Thoracic aorta (tissue), 2 donors: ENCODE measurements at regions not wholly inside any gene's neighbourhood (a gene's known extent, or its start where the extent isn't known, plus 50 kb on each side); places are given as distances from the start of the nearest gene placed in this dataset.

Source experiments
- ATAC-seq: fragments of 150-250 bp; one replicate; pipeline ENCODE4 v1.8.0; 2017; ENCODE audit warnings: low read depth; ENCODE audit not compliant: insufficient number of reproducible peaks, low FRiP score
- DNase-seq: peaks from one replicate; pipeline ENCODE4 v3.0.0-alpha.2; 2020; ENCODE audit warnings: low spot score
- H3K27ac ChIP-seq, 2 donors: fragments of 200-600 bp; sonication (generic); 1 replicate in 1 of 2; 2 replicates in 1 of 2; pipeline ENCODE4 v1.5.1; 2016; ENCODE audit warnings: mild to moderate bottlenecking in 2 of 2, moderate library complexity in 2 of 2
- H3K27me3 ChIP-seq: fragments of 200-600 bp; sonication (generic); replicated peaks from 2 replicates; pipeline ENCODE4 v1.6.0; 2016; ENCODE audit warnings: mild to moderate bottlenecking; ENCODE audit not compliant: insufficient read depth
- H3K36me3 ChIP-seq: fragments of 200-600 bp; sonication (generic); one replicate; pipeline ENCODE4 v1.5.1; 2016
- H3K4me1 ChIP-seq, 2 donors: fragments of 200-600 bp; sonication (generic); 1 replicate in 1 of 2; 2 replicates in 1 of 2; pipeline versions ENCODE4 v1.5.1 to v1.6.0; 2016; ENCODE audit warnings: low read depth in 2 of 2, mild to moderate bottlenecking in 1 of 2; ENCODE audit not compliant: control insufficient read depth in 1 of 2
- H3K4me3 ChIP-seq: fragments of 200-600 bp; sonication (generic); 2 replicates; pipeline ENCODE4 v1.5.1; 2016; ENCODE audit warnings: mild to moderate bottlenecking
- H3K9me3 ChIP-seq: fragments of 200-600 bp; sonication (generic); 2 replicates; pipeline ENCODE4 v1.5.1; 2016
- CTCF ChIP-seq: fragments of 200-600 bp; sonication (generic); IDR thresholded peaks from one replicate; pipeline ENCODE4 v1.5.1; 2019; ENCODE audit warnings: antibody characterized with exemption

DNA sequence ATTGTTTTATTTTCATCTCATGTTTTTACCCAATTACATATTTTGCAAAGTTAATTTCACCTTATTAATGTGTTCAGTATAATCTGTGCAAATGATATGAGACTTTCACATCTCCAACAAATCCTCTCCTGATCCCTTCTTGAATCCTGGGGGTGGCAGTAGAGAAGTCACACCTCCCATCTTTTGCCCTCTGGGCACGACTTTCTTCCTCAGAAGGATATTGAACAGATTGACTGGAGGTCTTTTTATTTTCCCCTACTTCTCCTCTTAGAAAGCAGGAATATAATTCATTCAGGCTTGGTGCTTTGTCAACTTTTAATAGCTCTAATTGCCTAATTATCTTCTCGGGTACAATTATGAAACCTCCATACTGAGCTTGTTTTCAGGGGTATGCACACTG is 1037.1 kb upstream of the NUDT12 start:
- H3K4me1 ChIP-seq, result no peaks in the 10 kb centered on the region
- no peak overlapping the region for H3K4me3 ChIP-seq
- no peak overlapping the region for H3K27ac ChIP-seq
- H3K27me3 ChIP-seq, result no peaks in the 10 kb centered on the region
- no peak for TF ChIP-seq CTCF
- H3K36me3 ChIP-seq, result no peaks in the 10 kb centered on the region
- no peak for ATAC-seq
- DNase-seq, result no peak
- no peaks in the 10 kb centered on the region for H3K9me3 ChIP-seq

GRCh38 chr5:104598285-104598684 is 1035.7 kb upstream of the NUDT12 start:
- no peak for TF ChIP-seq CTCF
- ATAC-seq (no peak), DNase-seq (no peak)
- H3K27ac ChIP-seq, result no peak overlapping the region
- no peaks in the 10 kb centered on the region for H3K9me3 ChIP-seq
- H3K27me3 ChIP-seq, result no peaks in the 10 kb centered on the region
- H3K36me3 ChIP-seq, result no peaks in the 10 kb centered on the region
- H3K4me3 ChIP-seq, result no peak overlapping the region
- H3K4me1 ChIP-seq, result no peaks in the 10 kb centered on the region

GRCh38 chr5:104594850-104595249 is 1032.3 kb upstream of the NUDT12 start:
- no peak for DNase-seq
- no peak overlapping the region for H3K4me3 ChIP-seq
- H3K27ac ChIP-seq, result no peak overlapping the region
- no peaks in the 10 kb centered on the region for H3K36me3 ChIP-seq
- H3K27me3 ChIP-seq, result no peaks in the 10 kb centered on the region
- no peak for TF ChIP-seq CTCF
- no peaks in the 10 kb centered on the region for H3K9me3 ChIP-seq
- ATAC-seq, result no peak
- no peaks in the 10 kb centered on the region for H3K4me1 ChIP-seq

DNA sequence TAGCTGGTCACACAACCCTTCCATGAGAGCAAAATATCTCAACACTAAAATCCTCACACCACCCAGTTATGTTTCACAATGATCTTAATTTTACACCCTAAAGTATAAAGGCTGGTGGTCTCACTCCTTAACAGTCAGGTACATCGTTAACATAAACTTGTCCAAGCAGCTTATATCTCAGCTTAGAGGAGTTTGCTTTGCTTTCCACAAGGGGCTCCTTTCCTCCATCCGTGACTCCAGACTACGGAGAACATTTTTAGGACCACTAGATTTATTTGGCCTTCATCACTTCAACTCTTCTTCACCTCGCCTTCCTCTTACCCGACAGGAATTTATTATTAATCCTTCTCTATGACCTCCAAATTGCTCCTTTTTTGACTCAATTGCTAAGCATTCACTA is 1014.1 kb upstream of the NUDT12 start:
- Histone ChIP-seq H3K4me3 (no peak overlapping the region), H3K4me1 (no peaks in the 10 kb centered on the region), H3K9me3 (no peaks in the 10 kb centered on the region), H3K27me3 (no peaks in the 10 kb centered on the region), H3K36me3 (no peaks in the 10 kb centered on the region), H3K27ac (no peak overlapping the region)
- DNase-seq (no peak), ATAC-seq (no peak)
- TF ChIP-seq CTCF, result no peak

DNA sequence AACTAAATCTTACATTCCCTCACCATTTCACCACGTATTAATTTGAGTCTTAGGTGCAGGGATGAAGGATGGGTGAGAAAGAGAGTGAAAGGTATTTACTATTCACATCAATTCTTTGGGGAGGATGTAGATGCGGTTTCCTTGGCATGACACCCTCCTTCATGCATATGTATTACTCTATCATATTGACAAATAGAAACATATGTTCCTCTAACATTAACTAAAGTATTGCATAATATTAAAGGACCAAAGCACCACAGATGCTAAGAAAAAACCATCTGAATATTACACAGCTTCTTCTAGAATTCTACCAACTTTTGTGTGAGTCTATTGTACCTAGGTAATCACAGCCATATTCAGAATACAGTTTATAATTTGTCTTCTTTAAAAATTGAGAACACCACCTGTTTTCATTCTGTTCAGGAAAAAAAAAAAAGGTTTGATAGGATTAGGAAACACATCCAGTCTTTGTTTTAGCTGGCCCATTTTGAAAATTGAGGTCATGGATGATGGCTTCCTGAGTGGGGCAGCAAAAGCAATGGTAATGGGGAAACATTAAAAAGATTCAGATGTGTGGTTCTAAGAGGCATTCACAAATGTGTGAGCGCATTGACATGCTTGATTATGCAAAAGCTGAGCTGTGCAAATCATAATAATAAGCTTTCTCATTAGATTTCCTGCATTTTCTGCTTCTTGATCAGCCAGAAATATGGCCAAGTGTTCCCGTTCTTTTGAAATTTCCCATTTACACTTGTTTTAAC is 1011.5 kb upstream of the NUDT12 start:
- no peak for TF ChIP-seq CTCF
- H3K4me1 ChIP-seq, result no peaks in the 10 kb centered on the region
- H3K27me3 ChIP-seq, result no peaks in the 10 kb centered on the region
- DNase-seq (no peak), ATAC-seq (no peak)
- H3K4me3 ChIP-seq, result no peak overlapping the region
- H3K27ac ChIP-seq, result no peak overlapping the region
- H3K36me3 ChIP-seq, result no peaks in the 10 kb centered on the region
- H3K9me3 ChIP-seq, result no peaks in the 10 kb centered on the region
